Fibroblast of lung (primary cell): ENCODE measurements at regions not wholly inside any gene's neighbourhood (a gene's known extent, or its start where the extent isn't known, plus 50 kb on each side); places are given as distances from the start of the nearest gene placed in this dataset.

Experiments
- CTCF ChIP-seq, 2 donors: IDR thresholded peaks in 1 of 2; conservative IDR thresholded peaks in 1 of 2; 1 replicate in 1 of 2; 2 replicates in 1 of 2; pipeline ENCODE4 v1.5.1; 2011 to 2012; ENCODE audit warnings: low read length in 2 of 2, control low read depth in 1 of 2, inconsistent platforms in 1 of 2, low read depth in 1 of 2, mild to moderate bottlenecking in 1 of 2
- EZH2 ChIP-seq: IDR thresholded peaks from 2 replicates; pipeline ENCODE4 v1.5.1; 2012; ENCODE audit warnings: low read length, control low read depth, mild to moderate bottlenecking; ENCODE audit errors: missing control alignments

GRCh38 chr2:17413036-17413435 lies 105.2 kb downstream of the RAD51AP2 start:
- no peak for TF ChIP-seq CTCF (conservative IDR thresholded peaks at IDR 0.05 in 1 of 2, IDR thresholded peaks at IDR 0.05 in 1 of 2; ENCODE audit: low read depth in 1 of 2, low read length in 2 of 2)
- TF ChIP-seq EZH2, result no peak
